Loucy (cell line): ENCODE measurements at regions not wholly inside any gene's neighbourhood (a gene's known extent, or its start where the extent isn't known, plus 50 kb on each side); places are given as distances from the start of the nearest gene placed in this dataset.

Experiments used
- H2AFZ ChIP-seq: fragments of 200-600 bp; sonication (generic); 2 replicates; pipeline ENCODE4 v1.6.0; 2016; ENCODE audit warnings: antibody characterized with exemption, mild to moderate bottlenecking, low read length, moderate library complexity
- H3F3A ChIP-seq: fragments of 200-600 bp; 2 replicates; pipeline ENCODE4 v1.6.0; 2016; ENCODE audit warnings: antibody characterized with exemption, low read depth, mild to moderate bottlenecking
- H3K27me3 ChIP-seq: fragments of 200-600 bp; sonication (generic); 2 replicates; pipeline ENCODE4 v1.6.1; 2014; ENCODE audit warnings: low read length, mild to moderate bottlenecking; ENCODE audit not compliant: insufficient read depth, poor library complexity, severe bottlenecking
- H3K36me3 ChIP-seq: fragments of 200-600 bp; sonication (generic); 2 replicates; pipeline ENCODE4 v1.6.1; 2016; ENCODE audit warnings: low read length; ENCODE audit not compliant: insufficient read depth
- H3K4me1 ChIP-seq: fragments of 200-600 bp; sonication (generic); 2 replicates; pipeline ENCODE4 v1.5.1; 2014; ENCODE audit warnings: low read length, mild to moderate bottlenecking; ENCODE audit not compliant: insufficient read depth, poor library complexity, severe bottlenecking
- H3K4me2 ChIP-seq: fragments of 200-600 bp; sonication (generic); 2 replicates; pipeline ENCODE4 v1.6.0; 2014; ENCODE audit warnings: antibody characterized with exemption, low read length, low read depth, mild to moderate bottlenecking; ENCODE audit not compliant: poor library complexity, severe bottlenecking
- H3K4me3 ChIP-seq: fragments of 200-600 bp; sonication (generic); 2 replicates; pipeline ENCODE4 v1.5.1; 2014; ENCODE audit warnings: low read length, mild to moderate bottlenecking, mixed read lengths; ENCODE audit not compliant: poor library complexity, severe bottlenecking
- H3K79me2 ChIP-seq: fragments of 200-600 bp; sonication (generic); 2 replicates; pipeline ENCODE4 v1.6.1; 2014; ENCODE audit warnings: low read length; ENCODE audit not compliant: insufficient read depth
- H3K9ac ChIP-seq: fragments of 200-600 bp; sonication (generic); 2 replicates; pipeline ENCODE4 v1.6.0; 2014; ENCODE audit warnings: mild to moderate bottlenecking, low read depth, low read length, moderate library complexity; ENCODE audit not compliant: poor library complexity, severe bottlenecking
- H3K9me2 ChIP-seq: fragments of 200-600 bp; sonication (generic); replicated peaks from 2 replicates; pipeline ENCODE4 v1.6.1; 2016; ENCODE audit warnings: low read depth, low read length, mixed read lengths
- H3K9me3 ChIP-seq: fragments of 200-600 bp; sonication (generic); 2 replicates; pipeline ENCODE4 v1.6.1; 2014; ENCODE audit warnings: mild to moderate bottlenecking, antibody characterized with exemption, low read length, low read depth; ENCODE audit not compliant: insufficient read depth
- H4K20me1 ChIP-seq: fragments of 200-600 bp; sonication (generic); 2 replicates; pipeline ENCODE4 v1.6.0; 2014; ENCODE audit warnings: antibody characterized with exemption, low read length, mild to moderate bottlenecking; ENCODE audit not compliant: insufficient read depth, poor library complexity, severe bottlenecking
- EZH2phosphoT487 ChIP-seq: fragments of 200-600 bp; IDR thresholded peaks from 2 replicates; pipeline ENCODE4 v1.6.1; 2018; ENCODE audit warnings: antibody characterized with exemption, mild to moderate bottlenecking, moderate library complexity, borderline replicate concordance
- TF ChIP-seq, protein P1 (sequence below): fragments of 200-600 bp; sonication (generic); conservative IDR thresholded peaks from 2 replicates; pipeline ENCODE4 v1.5.1; 2014; ENCODE audit warnings: mild to moderate bottlenecking, antibody characterized with exemption, low read length

DNA sequence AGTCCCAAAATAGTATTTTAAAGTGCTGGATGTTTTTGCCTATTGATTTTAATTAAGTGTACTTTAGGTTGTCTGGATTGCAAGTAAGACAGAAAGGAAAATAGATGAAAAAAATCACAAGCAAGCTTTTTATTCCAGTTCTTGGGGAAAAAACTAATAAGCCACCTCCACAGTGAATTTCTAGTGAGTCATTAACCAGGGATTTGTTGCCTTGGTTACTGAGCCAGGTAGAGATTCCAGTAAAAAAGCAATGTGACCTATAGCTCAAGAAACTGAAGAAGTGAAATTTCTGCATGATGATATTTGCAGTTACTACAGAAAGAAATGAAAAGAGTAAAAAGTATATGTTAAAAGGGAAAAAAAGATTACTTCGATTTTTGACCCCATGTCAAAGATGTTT is 160.6 kb downstream of the METTL4 start:
- no peak overlapping the region for H3K4me3 ChIP-seq
- no peak overlapping the region for H3K4me2 ChIP-seq
- no peak for TF ChIP-seq EZH2phosphoT487
- TF ChIP-seq, protein P1, sequence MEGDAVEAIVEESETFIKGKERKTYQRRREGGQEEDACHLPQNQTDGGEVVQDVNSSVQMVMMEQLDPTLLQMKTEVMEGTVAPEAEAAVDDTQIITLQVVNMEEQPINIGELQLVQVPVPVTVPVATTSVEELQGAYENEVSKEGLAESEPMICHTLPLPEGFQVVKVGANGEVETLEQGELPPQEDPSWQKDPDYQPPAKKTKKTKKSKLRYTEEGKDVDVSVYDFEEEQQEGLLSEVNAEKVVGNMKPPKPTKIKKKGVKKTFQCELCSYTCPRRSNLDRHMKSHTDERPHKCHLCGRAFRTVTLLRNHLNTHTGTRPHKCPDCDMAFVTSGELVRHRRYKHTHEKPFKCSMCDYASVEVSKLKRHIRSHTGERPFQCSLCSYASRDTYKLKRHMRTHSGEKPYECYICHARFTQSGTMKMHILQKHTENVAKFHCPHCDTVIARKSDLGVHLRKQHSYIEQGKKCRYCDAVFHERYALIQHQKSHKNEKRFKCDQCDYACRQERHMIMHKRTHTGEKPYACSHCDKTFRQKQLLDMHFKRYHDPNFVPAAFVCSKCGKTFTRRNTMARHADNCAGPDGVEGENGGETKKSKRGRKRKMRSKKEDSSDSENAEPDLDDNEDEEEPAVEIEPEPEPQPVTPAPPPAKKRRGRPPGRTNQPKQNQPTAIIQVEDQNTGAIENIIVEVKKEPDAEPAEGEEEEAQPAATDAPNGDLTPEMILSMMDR, result no peak
- no peak overlapping the region for H3K9ac ChIP-seq
- H3K9me3 ChIP-seq, result no peaks in the 10 kb centered on the region
- H3K27me3 ChIP-seq, result no peaks in the 10 kb centered on the region
- H3F3A ChIP-seq, result no peaks in the 10 kb centered on the region
- no peaks in the 10 kb centered on the region for H3K36me3 ChIP-seq
- H2AFZ ChIP-seq, result no peak overlapping the region
- H3K9me2 ChIP-seq, result no peaks in the 10 kb centered on the region
- no peaks in the 10 kb centered on the region for H3K79me2 ChIP-seq
- H3K4me1 ChIP-seq, result no peaks in the 10 kb centered on the region
- no peaks in the 10 kb centered on the region for H4K20me1 ChIP-seq

DNA sequence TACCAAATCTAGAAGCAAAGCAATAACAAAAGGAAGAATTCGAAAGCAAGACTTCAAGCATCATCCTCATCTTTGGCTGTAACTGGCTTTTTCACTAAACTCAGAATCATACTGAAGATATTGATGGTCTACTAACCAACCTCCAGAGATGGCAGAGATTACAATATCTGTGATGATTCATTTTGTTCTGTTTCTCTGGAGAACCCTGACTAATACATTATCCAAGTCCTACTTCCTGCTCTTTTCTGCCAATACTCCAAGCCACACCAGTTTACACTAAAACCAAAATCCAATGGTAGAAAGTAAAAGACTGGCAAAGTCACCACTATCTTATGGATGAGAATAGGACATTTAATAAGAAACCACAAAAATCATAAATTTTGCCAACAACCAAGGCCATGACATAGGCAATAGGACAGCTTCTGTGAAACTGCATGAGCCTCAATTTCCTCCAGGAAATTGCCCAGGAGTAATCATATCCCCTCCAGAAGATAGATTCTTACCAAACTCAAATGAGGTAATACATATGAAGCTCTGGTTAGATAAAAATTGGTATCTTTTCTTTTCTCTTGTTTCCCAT is 159.8 kb downstream of the METTL4 start:
- TF ChIP-seq, protein P1, result no peak
- TF ChIP-seq EZH2phosphoT487, result no peak

DNA sequence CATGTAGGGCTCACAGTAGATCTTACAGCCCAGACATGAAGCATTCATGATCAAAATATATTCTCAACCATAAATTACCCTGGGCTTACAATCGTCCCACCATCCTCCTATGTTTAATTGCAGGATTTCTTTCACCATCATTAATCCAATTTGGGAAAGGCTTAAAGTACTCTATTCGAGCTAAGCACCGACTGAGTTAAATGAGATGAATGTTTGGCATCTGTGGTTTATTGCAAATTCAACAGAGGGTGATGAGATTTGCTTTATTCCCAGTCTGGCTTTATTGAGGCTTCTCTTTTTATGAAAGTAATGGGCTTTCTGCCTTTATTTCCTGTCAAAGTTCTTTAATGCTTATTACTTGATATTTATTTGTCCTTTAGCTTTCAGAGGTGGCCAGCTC is 159.0 kb downstream of the METTL4 start:
- no peak overlapping the region for H3K9ac ChIP-seq
- H3K9me2 ChIP-seq, result no peaks in the 10 kb centered on the region
- TF ChIP-seq, protein P1, result no peak
- TF ChIP-seq EZH2phosphoT487, result no peak
- H4K20me1 ChIP-seq, result no peaks in the 10 kb centered on the region
- no peaks in the 10 kb centered on the region for H3K4me1 ChIP-seq
- H3K27me3 ChIP-seq, result no peaks in the 10 kb centered on the region
- H3K4me2 ChIP-seq, result no peak overlapping the region
- H2AFZ ChIP-seq, result no peak overlapping the region
- no peaks in the 10 kb centered on the region for H3F3A ChIP-seq
- H3K9me3 ChIP-seq, result no peaks in the 10 kb centered on the region
- H3K79me2 ChIP-seq, result no peaks in the 10 kb centered on the region
- no peaks in the 10 kb centered on the region for H3K36me3 ChIP-seq
- H3K4me3 ChIP-seq, result no peak overlapping the region

More for the DNA sequence above, 159.8 kb downstream of the METTL4 start:
- H3K4me2 ChIP-seq, result no peak overlapping the region
- no peaks in the 10 kb centered on the region for H3K27me3 ChIP-seq
- H2AFZ ChIP-seq, result no peak overlapping the region
- no peaks in the 10 kb centered on the region for H3F3A ChIP-seq
- no peaks in the 10 kb centered on the region for H3K9me3 ChIP-seq
- no peaks in the 10 kb centered on the region for H3K4me1 ChIP-seq
- H3K79me2 ChIP-seq, result no peaks in the 10 kb centered on the region
- H3K36me3 ChIP-seq, result no peaks in the 10 kb centered on the region
- no peaks in the 10 kb centered on the region for H4K20me1 ChIP-seq
- H3K9ac ChIP-seq, result no peak overlapping the region
- H3K4me3 ChIP-seq, result no peak overlapping the region
- H3K9me2 ChIP-seq, result no peaks in the 10 kb centered on the region
